ENCODE measurements at regions not wholly inside any gene's neighbourhood (a gene's known extent, or its start where the extent isn't known, plus 50 kb on each side); places are given as distances from the start of the nearest gene placed in this dataset.
"Not testable (repeated sequence)": the region's sequence is repeated elsewhere in the genome, so short reads cannot be mapped to it uniquely, and the experiment has no call there.

GRCh38 chr14:59055439-59056045, 132.9 kb upstream of the DAAM1 start:
- DNase-seq: no peak
- Mint-ChIP-seq H3K27ac (no peak overlapping the region), H3K4me3 (no peak overlapping the region), H3K4me1 (ENCODE audit: low read depth) (no peaks in the 10 kb centered on the region), H3K9me3 (peaks cover 3% of the 10 kb centered on the region), H3K27me3 (peaks cover 11% of the 10 kb centered on the region), H3K36me3 (ENCODE audit: low read depth) (no peaks in the 10 kb centered on the region)

GRCh38 chr14:59057551-59057950, 130.9 kb upstream of the DAAM1 start:
- H3K4me3 Mint-ChIP-seq: no peak overlapping the region
- no peaks in the 10 kb centered on the region for H3K36me3 Mint-ChIP-seq (ENCODE audit: low read depth)
- peaks cover 6% of the 10 kb centered on the region for H3K9me3 Mint-ChIP-seq
- H3K27ac Mint-ChIP-seq: no peak overlapping the region
- peaks cover 3% of the 10 kb centered on the region for H3K27me3 Mint-ChIP-seq
- H3K4me1 Mint-ChIP-seq (ENCODE audit: low read depth): no peaks in the 10 kb centered on the region
- DNase-seq: no peak

- H3K36me3 Mint-ChIP-seq (ENCODE audit: low read depth); H3K9me3 Mint-ChIP-seq; H3K4me1 Mint-ChIP-seq (ENCODE audit: low read depth); H3K27me3 Mint-ChIP-seq; H3K27ac Mint-ChIP-seq; H3K4me3 Mint-ChIP-seq; DNase-seq: not testable (repeated sequence)
Observed at GRCh38 chr14:59058776-59059175, 129.7 kb upstream of the DAAM1 start.

GRCh38 chr14:59060841-59061240, 127.6 kb upstream of the DAAM1 start:
- no peaks in the 10 kb centered on the region for H3K36me3 Mint-ChIP-seq (ENCODE audit: low read depth)
- peaks cover 6% of the 10 kb centered on the region for H3K9me3 Mint-ChIP-seq
- no peak overlapping the region for H3K27ac Mint-ChIP-seq
- no peak overlapping the region for H3K4me3 Mint-ChIP-seq
- no peaks in the 10 kb centered on the region for H3K4me1 Mint-ChIP-seq (ENCODE audit: low read depth)
- peaks cover 3% of the 10 kb centered on the region for H3K27me3 Mint-ChIP-seq
- no peak for DNase-seq

- no peak for DNase-seq
- H3K4me3 Mint-ChIP-seq: no peak overlapping the region
Observed at GRCh38 chr14:59061292-59061691, 127.2 kb upstream of the DAAM1 start.

GRCh38 chr14:59063259-59063658, 125.2 kb upstream of the DAAM1 start:
- no peaks in the 10 kb centered on the region for H3K36me3 Mint-ChIP-seq (ENCODE audit: low read depth)
- H3K27me3 Mint-ChIP-seq: peaks cover 3% of the 10 kb centered on the region
- no peak overlapping the region for H3K4me3 Mint-ChIP-seq
- no peak overlapping the region for H3K27ac Mint-ChIP-seq
- no peak for DNase-seq
- no peaks in the 10 kb centered on the region for H3K4me1 Mint-ChIP-seq (ENCODE audit: low read depth)
- H3K9me3 Mint-ChIP-seq: peaks cover 6% of the 10 kb centered on the region

More at GRCh38 chr14:59061292-59061691, 127.2 kb upstream of the DAAM1 start:
- H3K4me1 Mint-ChIP-seq (ENCODE audit: low read depth): no peaks in the 10 kb centered on the region
- H3K36me3 Mint-ChIP-seq (ENCODE audit: low read depth): no peaks in the 10 kb centered on the region
- H3K9me3 Mint-ChIP-seq: peaks cover 6% of the 10 kb centered on the region
- no peak overlapping the region for H3K27ac Mint-ChIP-seq
- peaks cover 3% of the 10 kb centered on the region for H3K27me3 Mint-ChIP-seq

GRCh38 chr14:59067127-59067894, 121.2 kb upstream of the DAAM1 start:
- no peaks in the 10 kb centered on the region for H3K36me3 Mint-ChIP-seq (ENCODE audit: low read depth)
- DNase-seq: no peak
- no peaks in the 10 kb centered on the region for H3K4me1 Mint-ChIP-seq (ENCODE audit: low read depth)
- peaks cover 18% of the 10 kb centered on the region for H3K27me3 Mint-ChIP-seq
- H3K4me3 Mint-ChIP-seq: no peak overlapping the region
- no peak overlapping the region for H3K27ac Mint-ChIP-seq
- peaks cover under 1% of the 10 kb centered on the region for H3K9me3 Mint-ChIP-seq

- no peak for DNase-seq
- Mint-ChIP-seq H3K27me3 (peaks cover 23% of the 10 kb centered on the region), H3K27ac (no peak overlapping the region), H3K36me3 (ENCODE audit: low read depth) (no peaks in the 10 kb centered on the region), H3K4me1 (ENCODE audit: low read depth) (no peaks in the 10 kb centered on the region), H3K9me3 (no peaks in the 10 kb centered on the region), H3K4me3 (no peak overlapping the region)
Observed at GRCh38 chr14:59069163-59069854, 119.2 kb upstream of the DAAM1 start.

GRCh38 chr14:59075506-59075905, 113.0 kb upstream of the DAAM1 start:
- Mint-ChIP-seq H3K27me3 (peaks cover 24% of the 10 kb centered on the region), H3K4me3 (no peak overlapping the region), H3K4me1 (ENCODE audit: low read depth) (no peaks in the 10 kb centered on the region), H3K36me3 (ENCODE audit: low read depth) (no peaks in the 10 kb centered on the region), H3K9me3 (no peaks in the 10 kb centered on the region), H3K27ac (no peak overlapping the region)
- no peak for DNase-seq

- Mint-ChIP-seq H3K4me3 (no peak overlapping the region), H3K4me1 (ENCODE audit: low read depth) (no peaks in the 10 kb centered on the region), H3K27ac (no peak overlapping the region), H3K36me3 (ENCODE audit: low read depth) (no peaks in the 10 kb centered on the region), H3K9me3 (no peaks in the 10 kb centered on the region), H3K27me3 (peaks cover 10% of the 10 kb centered on the region)
- DNase-seq: no peak
Observed at GRCh38 chr14:59081720-59082119, 106.7 kb upstream of the DAAM1 start.

GRCh38 chr14:59085207-59085739, 103.2 kb upstream of the DAAM1 start:
- Mint-ChIP-seq H3K4me3 (no peak overlapping the region), H3K27ac (no peak overlapping the region), H3K9me3 (no peaks in the 10 kb centered on the region), H3K27me3 (peaks cover 5% of the 10 kb centered on the region), H3K36me3 (ENCODE audit: low read depth) (no peaks in the 10 kb centered on the region), H3K4me1 (ENCODE audit: low read depth) (no peaks in the 10 kb centered on the region)
- no peak for DNase-seq

- Mint-ChIP-seq H3K4me3 (no peak overlapping the region), H3K27me3 (peaks cover 5% of the 10 kb centered on the region), H3K4me1 (ENCODE audit: low read depth) (no peaks in the 10 kb centered on the region), H3K27ac (no peak overlapping the region), H3K36me3 (ENCODE audit: low read depth) (no peaks in the 10 kb centered on the region), H3K9me3 (no peaks in the 10 kb centered on the region)
- no peak for DNase-seq
Observed at GRCh38 chr14:59086241-59086882, 102.1 kb upstream of the DAAM1 start.

GRCh38 chr14:59087240-59087639, 101.2 kb upstream of the DAAM1 start:
- Mint-ChIP-seq H3K9me3 (no peaks in the 10 kb centered on the region), H3K4me1 (ENCODE audit: low read depth) (no peaks in the 10 kb centered on the region), H3K36me3 (ENCODE audit: low read depth) (no peaks in the 10 kb centered on the region), H3K27ac (no peak overlapping the region), H3K4me3 (no peak overlapping the region), H3K27me3 (peaks cover 12% of the 10 kb centered on the region)
- DNase-seq: no peak

GRCh38 chr14:59087711-59088110, 100.8 kb upstream of the DAAM1 start:
- Mint-ChIP-seq H3K36me3 (ENCODE audit: low read depth) (no peaks in the 10 kb centered on the region), H3K4me1 (ENCODE audit: low read depth) (no peaks in the 10 kb centered on the region), H3K27ac (no peak overlapping the region), H3K4me3 (no peak overlapping the region), H3K9me3 (no peaks in the 10 kb centered on the region), H3K27me3 (peaks cover 16% of the 10 kb centered on the region)
- DNase-seq: no peak

Measured in activated T-cell treated with anti-CD3 and anti-CD28 coated beads, Interleukin-2, amount 50 U/mL, for 24 hours (primary cell).